Stimulated activated CD4-positive, alpha-beta T cell treated with anti-CD3 and anti-CD28 coated beads, Interleukin-2, amount 100 ng/mL, for 24 hours (primary cell): ENCODE measurements at regions not wholly inside any gene's neighbourhood (a gene's known extent, or its start where the extent isn't known, plus 50 kb on each side); places are given as distances from the start of the nearest gene placed in this dataset.
"Not testable (repeated sequence)": the region's sequence is repeated elsewhere in the genome, so short reads cannot be mapped to it uniquely, and the experiment has no call there.

Experiments used
- DNase-seq, 2 donors: peaks; one replicate each; pipeline ENCODE4 v3.0.0-alpha.2; 2020

DNA sequence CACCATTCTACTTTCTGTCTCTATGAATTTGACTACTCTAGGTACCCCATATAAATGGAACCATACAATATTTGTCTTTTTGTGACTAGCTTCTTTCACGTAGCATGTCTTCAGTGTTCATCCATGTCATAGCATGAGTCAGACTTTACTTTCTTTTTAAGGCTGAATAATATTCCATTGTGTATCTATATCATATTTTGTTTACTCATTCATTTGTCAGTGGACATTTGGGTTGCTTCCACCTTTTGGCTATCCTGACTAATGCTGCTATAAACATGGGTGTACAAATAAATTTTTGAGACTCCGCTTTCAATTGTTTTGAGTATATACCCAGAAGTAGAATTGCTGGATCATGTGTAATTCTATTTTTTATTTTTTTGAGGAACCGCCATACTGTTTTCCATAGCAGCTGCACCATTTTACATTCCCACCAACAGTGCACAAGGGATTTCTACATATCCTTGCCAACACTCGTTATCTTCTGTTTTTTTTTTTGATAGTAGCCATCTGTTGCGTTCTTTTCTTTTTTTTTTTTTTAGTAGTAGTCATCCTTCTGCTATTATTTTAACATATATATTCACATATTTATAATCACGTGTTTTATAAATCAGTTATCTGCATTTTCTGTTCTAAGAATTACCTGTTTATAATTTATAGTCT is 158.0 kb upstream of the MED14 start:
- DNase-seq = no peak

- DNase-seq = no peak
These were observed 159.9 kb upstream of the MED14 start for GRCh38 chrX:40895246-40895645.

GRCh38 chrX:40897718-40898270 is 162.5 kb upstream of the MED14 start:
- DNase-seq = no peak

DNA sequence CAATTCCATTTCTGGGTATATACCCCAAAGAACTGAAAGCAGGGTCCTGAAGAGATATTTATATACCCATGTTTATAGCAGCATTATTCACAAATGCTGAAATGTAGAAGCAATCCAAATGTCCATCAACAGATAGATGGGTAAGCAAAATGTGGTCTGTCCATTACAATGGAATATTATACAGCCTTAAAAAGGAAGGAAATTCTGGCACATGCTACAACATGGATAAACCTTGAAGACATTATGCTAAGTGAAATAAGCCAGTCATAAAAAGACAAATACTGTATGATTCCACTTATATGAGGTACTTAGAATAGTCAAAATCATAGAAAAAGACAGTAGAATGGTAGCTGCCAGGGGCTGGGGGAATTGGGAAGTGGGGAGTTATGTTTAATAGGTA is 169.4 kb upstream of the MED14 start:
- DNase-seq = not testable (repeated sequence)

DNA sequence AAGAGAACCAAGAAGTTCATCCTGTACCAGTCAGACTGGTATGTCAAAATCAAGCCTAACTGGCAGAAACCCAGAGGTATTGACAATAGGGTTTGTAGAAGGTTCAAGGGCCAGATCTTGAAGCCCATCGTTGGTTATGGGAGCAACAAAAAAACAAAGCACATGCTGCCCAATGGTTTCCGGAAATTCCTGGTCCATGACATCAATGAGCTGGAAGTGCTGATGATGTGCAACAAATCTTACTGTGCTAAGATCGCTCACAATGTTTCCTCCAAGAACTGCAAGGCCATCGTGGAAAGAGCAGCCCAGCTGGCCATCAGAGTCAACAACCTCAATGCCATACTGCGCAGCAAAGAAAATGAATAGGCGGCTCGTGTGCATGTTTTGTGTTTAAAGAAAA is 172.7 kb upstream of the MED14 start:
- DNase-seq = no peak

- no peak for DNase-seq
These were observed 173.6 kb upstream of the MED14 start for GRCh38 chrX:40908857-40909475.

DNA sequence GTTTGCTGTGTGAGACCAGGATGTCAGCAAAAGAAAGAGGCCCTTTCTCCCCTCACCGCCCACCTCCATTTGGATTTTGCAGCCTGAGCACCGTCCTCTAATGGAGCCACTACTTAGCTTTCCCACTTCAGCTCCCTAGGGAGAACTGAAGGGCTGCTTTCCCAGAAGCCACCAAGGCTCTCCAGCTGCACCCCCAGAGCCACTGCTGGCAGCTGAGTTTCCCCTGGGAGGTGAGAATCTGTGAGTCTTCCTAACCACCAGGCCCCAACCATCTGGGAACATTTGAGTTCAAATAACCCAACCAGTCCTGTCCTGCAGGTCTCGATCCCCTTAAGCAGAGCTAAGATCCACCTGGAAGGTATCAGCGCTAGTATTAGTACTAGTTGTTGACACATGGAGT is 173.1 kb upstream of the USP9X start:
- no peak for DNase-seq

DNA sequence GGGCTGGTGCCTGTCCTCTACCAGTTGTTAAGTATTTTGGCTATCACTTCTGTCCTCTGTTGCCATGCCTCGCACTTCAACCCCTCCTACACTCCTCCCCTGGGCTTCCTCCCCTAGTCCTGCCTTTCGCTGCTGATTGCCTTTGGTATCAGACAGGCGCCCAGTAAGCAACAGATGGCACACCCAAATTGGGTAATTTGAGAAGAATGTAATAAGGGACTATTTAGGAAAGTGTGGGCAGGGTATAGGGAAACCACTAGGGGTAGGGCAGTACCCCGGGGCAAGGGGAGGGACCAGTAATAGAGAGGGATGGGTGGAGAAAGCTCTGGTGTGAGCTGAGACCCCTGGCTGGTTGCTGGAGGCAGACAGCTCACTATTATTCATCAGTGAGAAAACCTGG is 172.7 kb upstream of the USP9X start:
- DNase-seq = no peak

DNA sequence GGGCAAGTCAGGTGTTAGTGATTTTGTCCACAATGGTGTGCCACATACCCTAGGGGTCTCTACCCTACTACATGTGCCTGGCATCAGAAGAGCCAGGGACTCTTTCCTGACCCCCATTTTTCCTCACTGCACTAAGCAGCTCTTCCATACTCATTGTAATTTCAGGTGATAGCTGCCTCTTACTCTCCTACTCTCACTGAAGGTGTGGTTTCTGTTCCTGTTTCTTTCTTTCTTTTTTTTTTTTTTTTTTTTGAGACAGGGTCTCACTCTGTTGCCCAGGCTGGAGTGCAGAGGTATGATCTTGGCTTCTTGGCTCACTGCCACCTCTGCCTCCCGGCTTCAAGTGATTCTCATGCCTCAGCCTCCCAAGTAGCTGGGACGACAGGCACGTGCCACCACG is 164.9 kb upstream of the USP9X start:
- DNase-seq = no peak

- DNase-seq = no peak
These were observed 162.9 kb upstream of the USP9X start for GRCh38 chrX:40922307-40922706.

GRCh38 chrX:40926739-40927427 is 158.4 kb upstream of the USP9X start:
- DNase-seq = not testable (repeated sequence)

GRCh38 chrX:40928076-40928475 is 157.2 kb upstream of the USP9X start:
- DNase-seq = no peak

- DNase-seq = no peak
These were observed 153.3 kb upstream of the USP9X start for GRCh38 chrX:40931921-40932320.

DNA sequence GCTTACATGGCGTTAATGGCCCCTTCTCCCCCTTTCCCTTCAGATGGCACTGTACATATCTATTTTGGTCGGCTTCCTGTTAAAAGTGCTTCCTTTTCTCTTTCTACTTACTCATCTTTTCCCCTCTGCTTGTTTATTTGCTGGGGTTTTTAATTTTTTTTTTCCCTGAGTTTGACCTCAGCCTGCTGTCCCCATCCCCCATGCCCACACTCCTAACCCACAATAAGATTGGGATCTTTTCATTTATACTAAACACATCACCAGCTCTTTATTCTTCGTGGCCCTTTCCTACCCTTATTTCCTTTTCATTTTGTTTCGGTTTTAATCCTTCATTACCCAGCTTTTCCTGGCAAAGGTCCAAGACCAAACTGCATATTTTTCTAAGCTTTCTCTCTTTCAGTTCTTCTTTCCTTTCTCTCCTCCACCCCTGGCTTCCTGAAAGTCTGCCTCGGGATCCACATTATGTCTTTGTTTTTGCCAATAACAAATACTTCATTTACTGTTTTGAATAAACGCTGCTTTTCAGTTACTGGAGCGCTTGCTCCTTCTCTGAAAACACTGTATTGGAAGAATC is 152.0 kb upstream of the USP9X start:
- peak; percentile 31 to 33 for DNase-seq

- DNase-seq = no peak
These were observed 151.4 kb upstream of the USP9X start for GRCh38 chrX:40933706-40934425.

GRCh38 chrX:40936827-40937226 is 148.4 kb upstream of the USP9X start:
- DNase-seq = no peak

- no peak for DNase-seq
These were observed 146.8 kb upstream of the USP9X start for GRCh38 chrX:40938423-40938822.

GRCh38 chrX:40943093-40943641 is 142.1 kb upstream of the USP9X start:
- no peak for DNase-seq

- DNase-seq = no peak
These were observed 139.9 kb upstream of the USP9X start for GRCh38 chrX:40945361-40945713.

GRCh38 chrX:40947276-40947675 is 138.0 kb upstream of the USP9X start:
- DNase-seq = no peak

DNA sequence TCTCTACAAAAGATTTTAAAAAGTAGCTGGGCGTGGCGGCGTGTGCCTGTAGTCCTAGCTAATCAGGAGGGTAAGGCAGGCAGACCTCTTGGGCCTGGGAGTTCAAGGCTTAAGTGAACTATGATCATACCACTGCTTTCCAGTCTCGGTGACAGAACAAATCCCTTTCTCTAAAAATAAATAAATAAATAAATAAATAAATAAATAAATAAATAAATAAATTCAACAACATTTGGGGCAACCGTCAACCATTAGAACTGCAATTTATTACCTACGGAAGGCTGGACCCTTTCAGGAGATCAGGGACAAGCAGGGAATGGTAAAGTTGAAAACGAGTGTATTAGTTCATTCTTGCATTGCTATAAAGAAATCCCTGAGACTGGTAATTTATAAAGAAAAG is 136.2 kb upstream of the USP9X start:
- DNase-seq = no peak

- no peak for DNase-seq
These were observed 134.7 kb upstream of the USP9X start for GRCh38 chrX:40950546-40950945.

DNA sequence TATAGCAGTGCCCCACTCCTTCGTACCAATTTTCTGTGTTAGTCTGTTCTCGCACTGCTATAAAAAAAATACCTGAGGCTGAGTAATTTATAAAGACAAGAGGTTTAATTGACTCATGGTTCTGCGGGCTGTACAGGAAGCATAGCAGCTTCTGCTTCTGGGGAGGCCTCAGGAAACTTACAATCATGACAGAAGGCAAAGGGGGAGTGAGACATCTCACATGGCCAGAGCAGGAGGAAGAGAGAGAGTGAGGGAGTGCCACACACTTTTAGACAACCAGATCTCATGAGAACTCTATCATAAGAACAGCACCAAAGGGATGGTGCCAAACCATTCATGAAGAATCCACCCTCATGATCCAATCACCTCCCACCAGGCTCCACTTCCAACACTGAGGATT is 133.8 kb upstream of the USP9X start:
- DNase-seq = not testable (repeated sequence)
